Stomach (tissue), 4 donors: ENCODE measurements at regions not wholly inside any gene's neighbourhood (a gene's known extent, or its start where the extent isn't known, plus 50 kb on each side); places are given as distances from the start of the nearest gene placed in this dataset.

Source experiments
- POLR2AphosphoS5 ChIP-seq, 3 donors: sonication (generic); formaldehyde crosslinking; IDR thresholded peaks; one replicate each; pipeline ENCODE4 v1.6.1; 2016; ENCODE audit warnings: antibody characterized with exemption in 3 of 3
- TF ChIP-seq, protein P1 (sequence below), 7 experiments: fragments of 450-650 bp in 4 of 7; fragments of 200-600 bp in 3 of 7; sonication (generic) in 3 of 7; IDR thresholded peaks; one replicate each; pipeline ENCODE4 v1.5.1; 2016 to 2019; ENCODE audit warnings: antibody characterized with exemption in 7 of 7, control low read depth in 2 of 7, mild to moderate bottlenecking in 1 of 7

DNA sequence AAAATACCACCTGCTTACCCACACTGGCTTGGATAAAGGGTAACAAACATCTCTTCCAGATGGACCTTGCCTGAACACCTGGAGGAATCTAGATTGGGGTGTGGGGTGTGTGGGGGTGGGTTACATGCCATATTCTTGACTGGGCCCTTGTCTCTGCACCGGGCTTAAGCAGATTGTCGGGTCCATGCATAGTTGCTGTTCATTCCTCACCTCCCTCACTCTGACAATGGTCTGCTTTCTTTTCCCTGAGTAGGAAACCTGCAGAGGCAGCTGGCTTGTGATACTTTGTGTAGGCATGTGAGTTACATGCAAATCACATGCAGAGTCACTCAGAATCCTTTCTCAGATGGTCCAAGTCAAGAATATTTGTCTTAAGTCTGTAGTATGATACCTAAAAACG is 112.8 kb upstream of the GLS start:
- TF ChIP-seq, protein P1, sequence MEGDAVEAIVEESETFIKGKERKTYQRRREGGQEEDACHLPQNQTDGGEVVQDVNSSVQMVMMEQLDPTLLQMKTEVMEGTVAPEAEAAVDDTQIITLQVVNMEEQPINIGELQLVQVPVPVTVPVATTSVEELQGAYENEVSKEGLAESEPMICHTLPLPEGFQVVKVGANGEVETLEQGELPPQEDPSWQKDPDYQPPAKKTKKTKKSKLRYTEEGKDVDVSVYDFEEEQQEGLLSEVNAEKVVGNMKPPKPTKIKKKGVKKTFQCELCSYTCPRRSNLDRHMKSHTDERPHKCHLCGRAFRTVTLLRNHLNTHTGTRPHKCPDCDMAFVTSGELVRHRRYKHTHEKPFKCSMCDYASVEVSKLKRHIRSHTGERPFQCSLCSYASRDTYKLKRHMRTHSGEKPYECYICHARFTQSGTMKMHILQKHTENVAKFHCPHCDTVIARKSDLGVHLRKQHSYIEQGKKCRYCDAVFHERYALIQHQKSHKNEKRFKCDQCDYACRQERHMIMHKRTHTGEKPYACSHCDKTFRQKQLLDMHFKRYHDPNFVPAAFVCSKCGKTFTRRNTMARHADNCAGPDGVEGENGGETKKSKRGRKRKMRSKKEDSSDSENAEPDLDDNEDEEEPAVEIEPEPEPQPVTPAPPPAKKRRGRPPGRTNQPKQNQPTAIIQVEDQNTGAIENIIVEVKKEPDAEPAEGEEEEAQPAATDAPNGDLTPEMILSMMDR (IDR thresholded peaks at IDR 0.05): no peak
- TF ChIP-seq POLR2AphosphoS5 (IDR thresholded peaks at IDR 0.05): no peak
